Activated CD4-positive, alpha-beta T cell treated with anti-CD3 and anti-CD28 coated beads, Interleukin-2, Interleukin-4, amounts not matched to agents 100 ng/mL and 50 ng/mL, durations not matched to agents 16 hours and 8 hours (primary cell): ENCODE measurements at regions not wholly inside any gene's neighbourhood (a gene's known extent, or its start where the extent isn't known, plus 50 kb on each side); places are given as distances from the start of the nearest gene placed in this dataset.
"Not testable (repeated sequence)": the region's sequence is repeated elsewhere in the genome, so short reads cannot be mapped to it uniquely, and the experiment has no call there.

Experiments
- DNase-seq: peaks from one replicate; pipeline ENCODE4 v3.0.0-alpha.2; 2020; ENCODE audit warnings: low spot score

DNA sequence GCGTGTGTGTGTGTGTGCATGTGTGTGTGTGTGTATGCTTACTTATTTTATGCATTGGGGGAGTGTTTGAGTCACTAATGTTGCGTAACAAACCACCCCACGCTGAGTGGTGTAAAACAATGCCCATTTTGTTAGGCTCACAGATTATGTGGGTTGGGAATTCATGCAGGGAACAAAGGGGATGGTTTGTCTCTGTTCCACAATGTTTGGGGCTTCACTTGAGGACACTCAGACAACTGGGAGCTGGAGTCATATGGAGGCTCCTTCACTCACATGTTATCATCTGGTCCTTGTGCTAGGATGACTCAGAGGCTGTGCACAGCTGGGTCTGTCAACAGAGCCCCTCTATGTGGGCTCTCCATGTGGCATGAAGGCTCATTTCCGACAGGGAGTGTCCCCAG lies 51.3 kb upstream of the LARGE1 start:
- DNase-seq = no peak

DNA sequence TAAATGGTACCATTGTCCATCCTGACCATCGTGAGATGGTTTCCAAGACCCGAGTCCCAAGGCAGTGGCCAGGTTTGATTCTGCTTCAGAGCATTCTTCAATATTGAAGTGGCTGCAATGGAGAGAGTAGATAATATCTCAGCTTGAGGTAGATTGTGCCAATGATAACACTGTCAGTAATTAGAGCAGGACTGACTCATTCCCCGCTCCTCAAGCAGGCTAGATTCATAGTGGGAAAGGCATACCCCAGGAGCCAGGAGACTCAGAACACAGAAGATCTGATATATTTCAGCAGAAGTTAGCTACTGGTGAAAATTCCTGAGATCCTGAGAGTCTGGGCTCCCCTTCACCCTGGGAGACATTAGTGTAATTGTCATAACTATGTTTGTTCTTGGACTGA lies 55.6 kb upstream of the LARGE1 start:
- DNase-seq = no peak

DNA sequence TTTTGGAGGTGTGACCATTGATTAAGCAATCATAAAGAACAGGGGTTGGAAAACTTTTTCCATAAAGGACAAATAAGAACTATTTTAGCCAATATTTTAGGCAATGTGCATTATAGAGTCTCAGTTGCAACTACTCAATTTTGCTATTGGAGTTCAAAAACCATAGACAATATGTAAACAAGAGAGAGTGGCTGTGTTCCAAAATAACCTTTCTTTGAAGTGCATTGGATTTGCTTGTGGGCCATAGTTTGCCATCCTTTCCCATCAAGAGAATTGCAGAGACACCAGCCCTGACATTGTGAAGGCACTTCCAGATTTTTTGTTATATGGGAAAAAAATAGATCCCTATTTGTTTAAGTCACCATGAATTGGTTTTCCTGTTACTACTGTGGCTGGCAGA lies 63.3 kb upstream of the LARGE1 start:
- DNase-seq = no peak

DNA sequence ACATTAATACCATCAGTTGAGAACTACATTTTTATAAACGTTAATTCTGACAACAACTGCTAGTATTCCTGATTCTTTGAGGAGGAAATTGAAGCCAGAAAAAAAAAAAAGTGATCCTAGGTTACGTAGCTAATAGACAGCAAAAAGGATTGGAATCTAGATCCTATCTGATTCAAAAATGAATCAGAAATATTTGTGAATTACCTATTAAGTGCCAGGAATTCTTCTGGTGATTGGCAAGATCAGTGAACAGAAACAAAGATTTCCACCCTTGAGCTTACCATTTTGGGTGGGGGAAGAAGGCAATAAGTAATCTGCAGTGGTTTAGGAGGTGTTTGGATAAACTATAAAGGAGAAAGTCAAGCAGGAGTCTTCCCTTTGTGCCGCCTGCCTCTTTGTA lies 63.9 kb upstream of the LARGE1 start:
- no peak for DNase-seq

DNA sequence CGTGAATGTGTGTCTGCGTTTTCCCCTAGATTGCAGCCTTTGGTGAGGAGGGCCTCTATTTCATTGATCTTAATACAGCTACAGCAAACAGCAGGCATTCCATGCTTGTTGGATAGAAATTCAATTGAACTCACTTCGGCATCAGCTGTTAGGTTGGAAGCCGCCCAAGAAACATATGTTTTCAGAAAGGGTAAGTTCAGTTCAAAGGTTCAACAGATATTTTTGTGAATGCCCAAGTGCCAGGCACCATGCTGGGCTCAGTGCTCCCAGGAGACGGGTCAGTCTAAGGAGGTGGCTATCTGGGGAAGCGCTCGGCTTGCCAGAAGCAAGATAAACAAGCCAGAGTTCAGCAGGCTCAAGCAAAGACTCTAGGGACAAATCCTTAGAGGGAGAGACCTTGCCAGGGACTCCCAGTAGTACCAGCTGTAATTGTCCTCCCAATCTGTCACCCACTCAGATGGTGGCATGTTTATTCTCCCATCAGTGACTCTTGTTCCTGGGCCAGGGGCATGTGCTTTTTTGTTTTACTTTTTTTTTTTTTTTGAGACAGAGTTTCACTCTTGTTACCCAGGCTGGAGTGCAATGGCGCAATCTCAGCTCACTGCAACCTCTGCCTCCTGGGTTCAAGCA lies 64.5 kb upstream of the LARGE1 start:
- DNase-seq = no peak

DNA sequence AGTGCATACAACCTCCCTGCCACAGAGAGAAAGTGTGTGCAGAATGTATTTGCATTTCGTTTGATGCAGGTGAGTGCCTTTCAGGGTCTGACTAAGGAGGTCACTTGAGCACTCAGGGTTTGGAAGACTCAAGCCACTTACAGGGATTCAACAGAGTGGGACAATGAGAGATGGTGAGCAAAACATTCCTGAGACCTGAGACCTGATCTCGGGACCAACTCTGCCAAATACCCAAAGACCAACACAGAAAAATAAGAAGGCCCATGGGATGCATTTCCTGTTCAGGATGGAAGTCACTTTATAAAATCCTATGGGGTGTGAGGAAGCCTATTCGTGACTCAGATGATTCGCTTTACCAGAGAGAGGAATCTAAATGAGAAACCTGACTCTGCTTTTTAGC lies 65.2 kb upstream of the LARGE1 start:
- DNase-seq = no peak

DNA sequence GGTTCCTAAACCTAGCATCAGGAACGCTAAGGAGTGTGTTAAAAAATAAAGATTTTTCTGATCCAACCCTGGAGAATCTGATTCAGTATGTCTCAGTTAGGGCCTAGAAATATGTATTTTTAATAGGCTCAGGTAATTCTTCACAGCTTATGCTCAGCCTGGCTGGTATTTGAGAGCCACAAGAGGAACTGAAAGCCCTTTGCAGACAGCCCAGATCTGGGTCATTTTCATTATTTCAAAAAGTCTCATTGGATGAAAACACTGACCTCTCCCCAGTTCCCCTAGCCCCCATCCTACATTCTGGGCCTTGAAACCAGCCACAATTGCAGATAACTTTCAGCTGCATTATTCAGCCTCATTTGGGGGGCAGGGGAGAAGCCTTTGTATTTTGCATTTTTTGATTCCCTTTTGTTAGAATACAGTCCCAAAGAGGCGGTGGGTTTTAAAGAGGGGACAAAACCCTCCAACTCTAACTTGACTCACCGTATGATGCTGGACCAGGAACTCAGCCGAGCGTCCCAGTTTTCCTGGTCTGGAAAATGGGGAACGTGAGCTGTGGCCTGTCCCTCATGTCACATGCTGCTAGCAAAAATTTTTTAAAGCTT lies 66.0 kb upstream of the LARGE1 start:
- no peak for DNase-seq

DNA sequence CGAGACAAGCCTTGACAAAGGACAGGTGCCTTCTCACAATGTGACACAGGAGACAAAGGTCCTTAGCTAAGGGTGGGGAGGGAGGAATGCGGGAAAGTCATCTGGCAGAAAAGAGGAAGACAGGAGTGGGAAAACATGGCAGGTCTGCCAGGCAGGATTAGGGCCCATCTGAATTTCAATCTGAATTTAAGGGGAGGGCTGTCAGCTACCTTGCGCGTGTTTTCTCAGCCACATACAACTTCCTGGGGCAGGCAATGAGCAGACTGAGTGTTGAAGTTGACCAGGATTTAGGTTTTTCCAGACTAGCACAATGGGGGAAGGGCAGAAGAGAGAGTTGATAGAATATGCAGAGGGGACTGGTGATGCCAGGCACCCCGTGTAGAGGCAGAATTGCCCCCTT lies 66.7 kb upstream of the LARGE1 start:
- no peak for DNase-seq

DNA sequence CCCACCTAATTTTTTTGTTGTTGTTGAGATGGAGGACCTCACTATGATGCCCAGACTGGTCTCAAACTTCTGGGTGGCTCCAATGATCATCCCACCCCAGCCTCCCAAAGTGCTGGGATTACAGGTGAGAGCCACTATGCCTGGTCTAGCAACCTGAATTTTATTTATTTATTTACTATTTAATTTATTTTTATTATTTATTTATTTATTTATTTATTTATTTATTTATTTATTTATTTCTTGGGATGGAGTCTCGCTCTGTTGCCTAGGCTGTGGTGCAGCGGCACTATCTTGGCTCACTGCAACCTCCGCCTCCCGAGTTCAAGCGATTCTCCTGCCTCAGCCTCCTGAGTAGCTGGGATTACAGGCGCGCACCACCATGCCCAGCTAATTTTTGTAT lies 69.0 kb upstream of the LARGE1 start:
- not testable (repeated sequence) for DNase-seq

DNA sequence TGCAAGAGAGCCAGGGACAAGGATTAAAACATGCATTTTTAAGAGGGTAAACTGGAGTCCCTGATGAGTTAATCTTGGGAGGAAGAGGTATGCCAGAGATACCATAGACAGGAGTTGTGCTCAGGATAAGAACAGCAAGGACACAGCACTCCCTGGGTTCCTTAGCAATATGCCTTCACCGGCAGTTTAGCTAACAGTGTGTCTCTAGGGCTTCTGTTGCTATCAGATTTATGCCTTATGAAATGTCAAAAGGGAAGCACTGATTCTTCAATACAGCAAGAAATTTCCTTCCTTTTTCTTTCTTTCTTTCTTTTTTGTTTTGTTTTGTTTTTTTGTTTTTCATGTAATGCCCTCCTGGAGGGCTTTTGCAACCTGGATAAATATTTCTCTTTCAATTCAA lies 71.3 kb upstream of the LARGE1 start:
- DNase-seq = no peak

DNA sequence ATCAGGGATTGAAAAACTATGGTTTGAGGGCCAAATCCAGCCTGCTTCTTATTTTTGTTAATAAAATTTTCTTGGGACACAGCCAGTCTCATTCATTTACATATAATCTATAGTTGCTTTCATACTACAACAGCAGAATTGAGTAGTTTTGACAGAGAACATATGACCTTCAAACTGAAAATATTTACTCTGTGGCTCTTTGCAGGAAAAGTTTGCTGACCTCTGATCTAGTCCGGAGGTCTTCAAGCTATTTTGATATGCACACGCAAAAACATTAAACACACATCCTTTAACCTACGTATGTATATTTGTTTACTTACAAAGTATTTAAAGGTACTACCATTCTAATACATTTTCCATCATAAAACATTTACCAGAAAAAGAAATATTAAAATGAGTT lies 76.5 kb upstream of the LARGE1 start:
- DNase-seq = no peak

DNA sequence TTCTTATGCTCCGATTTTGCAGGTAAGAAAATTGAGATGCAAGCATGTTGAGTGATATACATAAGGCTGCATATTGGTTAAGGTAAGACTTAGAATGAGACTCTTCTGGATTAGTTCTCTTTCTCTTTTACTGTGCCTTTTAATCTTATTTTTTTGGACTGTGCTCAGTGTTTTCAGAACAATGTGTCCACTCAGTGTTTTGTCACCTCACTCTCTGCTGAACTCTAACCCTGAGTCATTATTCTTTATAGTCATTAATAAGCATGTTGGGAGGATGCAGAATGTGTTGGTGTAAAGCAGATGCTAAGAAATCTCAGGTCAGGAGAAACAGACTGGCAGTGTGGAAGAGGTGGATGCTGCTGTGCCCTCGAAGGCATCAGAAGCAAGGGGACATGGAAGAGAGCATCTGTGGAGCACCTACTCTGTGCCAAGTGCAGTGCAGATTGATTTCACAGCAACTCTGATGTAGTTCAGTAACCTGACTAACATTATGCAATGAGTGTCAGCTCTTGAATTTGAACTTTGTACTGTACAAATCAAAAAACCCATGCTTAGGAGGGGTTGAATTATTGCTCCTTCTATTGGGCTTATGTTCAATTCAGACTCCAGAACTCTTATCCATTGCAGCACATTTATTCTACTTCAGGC lies 80.7 kb upstream of the LARGE1 start:
- no peak for DNase-seq

DNA sequence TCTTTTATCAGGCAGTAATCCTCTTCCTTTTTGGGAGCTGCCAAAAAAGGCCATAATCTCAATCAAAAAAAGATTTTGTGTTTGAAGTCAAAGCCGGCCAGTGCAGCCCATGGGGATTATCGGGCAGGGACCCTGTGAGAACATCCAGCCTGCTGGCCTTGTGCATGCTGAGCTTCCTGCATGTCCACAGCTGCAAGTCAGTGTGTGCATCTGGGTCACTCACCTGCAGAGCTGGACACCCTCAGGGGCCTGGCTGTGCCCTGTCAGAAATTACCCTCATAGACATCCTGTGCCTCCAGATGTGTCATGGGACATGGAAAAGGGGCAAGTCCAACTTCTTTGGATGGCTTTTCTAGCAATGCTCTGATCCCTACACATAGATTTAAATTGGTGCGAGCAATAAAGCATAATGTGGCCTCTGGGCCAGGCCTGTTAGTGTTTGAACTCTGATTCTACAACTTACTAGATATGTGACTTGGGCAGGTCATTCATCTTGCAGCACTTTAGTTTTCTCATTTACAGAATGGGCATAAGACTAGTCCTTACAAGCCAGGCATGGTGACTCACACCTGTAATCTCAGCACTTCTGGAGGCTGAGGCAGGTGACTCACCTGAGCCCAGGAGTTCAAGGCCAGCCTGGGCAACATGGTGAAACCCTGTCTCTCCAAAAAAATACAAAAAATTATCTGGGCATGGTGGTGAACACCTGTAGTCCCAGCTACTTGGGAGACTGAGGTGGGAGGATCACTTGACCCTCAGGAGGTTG lies 81.6 kb upstream of the LARGE1 start:
- DNase-seq = no peak

DNA sequence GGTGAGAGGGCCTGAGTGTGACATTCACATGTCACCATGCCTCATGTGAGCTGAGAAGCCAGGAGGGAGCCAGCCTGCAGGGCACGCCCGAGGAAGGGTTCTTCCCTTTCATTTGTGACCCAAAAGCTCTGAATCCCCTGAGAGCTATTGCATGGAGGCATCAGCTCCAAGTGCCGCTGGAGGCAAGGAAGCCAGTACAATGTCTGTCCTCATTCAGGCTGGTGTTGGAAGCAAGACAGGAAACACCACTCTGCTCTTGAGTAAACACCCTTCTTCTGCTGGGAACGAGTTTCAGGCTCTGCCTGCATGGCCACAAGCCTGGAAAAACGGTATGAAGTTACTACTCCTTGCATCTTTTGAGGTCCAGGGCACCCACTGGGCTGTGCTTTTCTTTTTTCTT lies 83.8 kb upstream of the LARGE1 start:
- DNase-seq = no peak

DNA sequence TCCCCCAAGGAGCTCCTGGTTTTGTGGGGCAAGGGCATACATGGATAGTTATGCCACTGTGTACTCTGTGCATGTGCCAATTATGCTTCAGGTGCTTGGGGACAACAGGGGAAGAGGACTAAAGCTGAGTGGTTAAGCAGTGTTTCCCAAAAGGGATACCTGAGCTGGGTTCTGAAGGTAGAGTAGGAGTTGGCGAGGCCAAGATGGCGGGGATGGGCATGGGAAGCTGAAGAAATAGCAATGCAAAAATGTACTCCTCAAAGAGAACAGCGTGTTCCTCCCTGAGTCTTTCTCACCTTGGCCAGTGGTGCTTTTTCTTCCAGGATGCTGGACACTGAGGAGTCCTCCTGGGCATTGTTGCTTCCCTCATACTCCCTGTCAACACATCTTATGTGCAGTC lies 90.0 kb upstream of the LARGE1 start:
- DNase-seq = no peak

DNA sequence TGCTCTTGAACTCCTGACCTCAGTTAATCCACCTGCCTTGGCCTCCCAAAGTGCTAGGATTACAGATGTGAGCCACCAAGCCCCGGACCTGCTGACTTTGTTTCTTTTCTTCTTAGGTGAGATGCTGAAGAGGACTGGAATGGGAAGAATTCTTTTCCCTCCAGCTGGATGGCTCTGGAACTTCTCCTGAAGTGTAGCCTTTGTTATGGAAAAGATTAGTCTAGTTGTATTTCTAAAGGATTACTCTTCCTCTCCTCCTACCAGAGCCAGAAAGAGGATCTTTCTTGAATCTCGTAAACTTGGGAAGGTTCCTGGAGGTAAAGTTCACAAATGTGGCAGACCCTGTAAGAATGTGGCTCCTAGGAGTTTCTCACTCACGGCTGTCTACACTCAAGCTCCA lies 95.4 kb upstream of the LARGE1 start:
- no peak for DNase-seq

DNA sequence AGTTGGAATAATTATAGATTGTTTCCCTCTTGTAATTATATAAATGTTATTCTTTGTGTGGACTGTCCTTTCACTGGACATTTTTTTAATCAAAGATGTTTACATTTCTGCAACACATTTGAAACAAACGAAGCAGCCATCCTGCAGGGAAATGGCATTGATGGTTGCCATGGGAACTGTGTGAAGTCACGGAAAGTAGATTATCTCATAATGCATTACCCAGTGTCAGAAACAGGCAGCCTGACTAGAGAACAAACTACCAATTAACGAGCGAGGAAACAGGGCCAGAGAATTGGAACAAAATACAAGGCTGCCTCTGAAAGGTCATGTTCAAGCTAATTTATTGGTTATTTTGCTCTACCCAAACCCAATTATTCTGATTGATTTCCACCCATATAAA lies 96.9 kb upstream of the LARGE1 start:
- DNase-seq = no peak

DNA sequence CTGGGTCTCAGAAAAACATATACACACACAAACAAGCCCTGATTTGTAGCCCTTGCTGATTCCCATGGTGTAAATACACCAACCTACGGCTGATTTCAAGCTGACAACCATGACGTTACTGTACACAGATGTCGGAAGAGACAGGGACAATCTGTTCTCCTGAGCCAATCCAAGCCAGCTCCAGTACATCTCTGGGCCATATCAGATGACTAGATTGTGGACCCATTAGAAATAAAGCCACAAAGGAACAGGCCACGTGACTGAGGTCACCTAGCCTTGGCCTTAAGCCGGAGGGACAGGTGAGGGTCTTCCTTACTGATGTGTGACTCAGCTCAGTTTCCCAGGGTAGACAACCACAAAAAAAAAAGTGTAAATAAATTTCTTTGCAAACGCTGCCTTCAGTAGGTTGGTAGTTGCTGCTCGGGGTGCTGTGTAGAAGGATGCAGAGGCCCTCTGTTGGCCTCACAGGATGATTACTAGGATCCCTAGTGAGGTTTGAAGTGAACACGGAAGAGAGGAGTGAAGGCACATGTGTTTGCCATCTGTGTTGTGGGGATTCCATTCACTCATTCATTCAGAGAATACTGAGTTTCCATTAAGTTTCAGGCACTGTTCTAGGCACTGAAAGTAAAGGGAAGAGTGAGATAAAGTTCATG lies 99.0 kb upstream of the LARGE1 start:
- DNase-seq = no peak

DNA sequence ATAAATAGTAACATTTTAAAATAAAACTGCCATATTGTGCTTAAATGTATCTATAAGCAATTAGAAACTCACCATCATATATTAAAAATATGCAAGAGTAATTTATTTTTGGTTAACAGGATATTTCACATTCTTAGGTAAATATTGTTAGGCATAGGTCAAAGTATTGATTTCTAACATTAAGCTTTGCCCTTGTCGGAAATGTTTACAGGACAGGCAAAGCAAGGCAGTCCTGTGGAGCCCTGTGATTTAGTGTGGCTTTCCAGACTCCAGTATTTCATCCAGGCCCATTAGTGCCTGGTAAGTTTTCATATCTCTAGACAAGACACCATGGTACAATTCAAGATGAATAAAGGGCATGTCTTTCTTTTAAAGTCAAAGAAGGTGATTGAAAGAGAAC lies 114.9 kb upstream of the LARGE1 start:
- DNase-seq = no peak

DNA sequence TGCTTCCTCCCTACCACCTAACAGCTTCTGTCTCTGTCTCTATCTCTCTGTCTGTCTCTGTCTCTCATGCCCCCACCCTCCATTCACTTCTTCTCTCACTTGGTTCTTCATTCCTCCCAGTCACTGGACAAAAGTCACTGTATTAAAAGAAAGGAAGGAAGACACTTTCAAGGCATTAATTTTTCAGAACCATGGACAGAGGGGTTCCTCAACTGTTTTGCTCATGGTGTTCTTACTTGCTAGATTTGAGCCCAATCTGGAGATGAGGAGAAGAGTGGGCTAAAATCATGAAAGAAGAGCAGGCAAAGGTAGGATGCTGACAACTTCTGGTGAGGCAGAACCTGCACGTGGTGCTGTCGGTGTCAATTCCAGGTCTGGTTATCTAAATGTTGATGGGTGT lies 116.7 kb upstream of the LARGE1 start:
- DNase-seq = no peak

DNA sequence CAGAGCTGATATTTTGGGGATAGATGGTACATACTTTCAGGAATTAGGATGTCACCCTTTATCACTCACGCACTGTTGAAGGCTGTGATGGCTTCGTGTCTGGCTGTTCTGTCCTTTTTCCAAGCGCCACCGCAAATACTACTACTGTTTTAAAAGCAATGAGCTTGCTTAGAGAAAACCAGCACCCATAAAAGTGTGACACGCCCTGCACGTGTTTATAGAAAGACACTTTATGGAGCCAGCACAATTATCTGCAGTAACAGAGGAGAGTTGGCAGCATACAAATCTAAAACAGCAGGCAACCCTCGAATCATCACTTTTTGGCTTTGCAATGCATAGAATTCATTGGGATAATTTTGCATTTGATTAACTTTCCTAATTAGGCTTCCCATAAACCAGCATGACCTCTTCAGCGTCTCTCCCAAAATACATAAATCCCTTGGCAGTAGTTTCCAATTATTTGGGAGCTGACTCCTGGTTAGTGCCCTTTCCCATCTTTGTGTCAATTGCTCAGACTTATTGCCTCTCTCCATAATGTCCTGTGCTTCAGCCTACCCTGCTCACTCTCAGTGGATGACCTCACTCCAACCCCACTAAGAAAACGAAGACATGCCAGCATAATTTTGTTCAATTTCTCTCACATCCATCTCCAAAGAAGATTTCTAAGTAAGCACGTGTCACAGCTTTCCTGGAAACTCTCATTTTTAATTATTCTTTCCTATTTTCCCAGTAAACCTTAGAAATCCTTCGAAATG lies 118.7 kb upstream of the LARGE1 start:
- DNase-seq = no peak

DNA sequence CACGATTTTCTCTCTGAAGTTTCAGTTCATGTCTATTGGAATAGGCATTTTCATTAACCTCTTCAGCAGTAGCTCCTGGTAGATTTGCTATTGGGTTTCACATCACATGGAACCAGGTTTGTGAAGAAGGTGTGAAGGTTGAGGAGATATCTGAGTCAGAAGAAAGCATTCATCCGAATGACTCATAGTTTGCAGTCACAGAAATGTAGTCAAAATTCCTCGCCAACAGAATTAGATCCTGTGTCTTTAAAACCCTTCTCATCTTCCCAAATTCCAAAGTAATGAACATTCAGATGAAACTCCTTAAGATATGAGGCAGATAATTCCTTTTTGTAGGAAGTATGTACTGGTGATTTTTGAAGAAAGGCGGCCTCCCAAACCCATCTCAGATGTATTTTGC lies 125.0 kb upstream of the LARGE1 start:
- DNase-seq = no peak
